Caco-2 (cell line): ENCODE measurements at regions not wholly inside any gene's neighbourhood (a gene's known extent, or its start where the extent isn't known, plus 50 kb on each side); places are given as distances from the start of the nearest gene placed in this dataset.

Experiments used
- BruUV-seq: library from RNA; stranded (reverse); fragments of 400-500 nt; replicated peaks from 2 replicates; lab custom pipeline; 2021; lab: Mats Ljungman, UMichigan
- CTCF ChIA-PET: fragments of 300-600 bp; sonication (Branson Sonifier 250); formaldehyde crosslinking; loops from one replicate; lab custom pipeline; 2022; ENCODE audit warnings: antibody characterized with exemption; lab: Charles Lee
- POLR2A ChIA-PET: fragments of 300-600 bp; sonication (Branson Sonifier 250); formaldehyde crosslinking; loops from one replicate; lab custom pipeline; 2022; ENCODE audit warnings: antibody characterized with exemption; lab: Charles Lee
- DNase-seq, 2 experiments: peaks; one replicate each; pipeline versions ENCODE4 v3.0.0 to v3.0.0-alpha.2; 2020 to 2022
- H3K27me3 ChIP-seq: replicated peaks from 2 replicates; pipeline ENCODE4 v1.6.0; 2011; ENCODE audit warnings: low read length; ENCODE audit not compliant: control insufficient read depth, insufficient read depth
- H3K36me3 ChIP-seq: 2 replicates; pipeline ENCODE4 v1.5.1; 2011; ENCODE audit warnings: low read length; ENCODE audit not compliant: control insufficient read depth, insufficient read depth
- H3K4me1 ChIP-seq: fragments of 250-450 bp; sonication (Bioruptor Pico); 2 replicates; pipeline ENCODE4 v1.5.1; 2020; ENCODE audit warnings: mild to moderate bottlenecking
- H3K4me3 ChIP-seq: 2 replicates; pipeline ENCODE4 v1.5.1; 2011; ENCODE audit warnings: low read depth, mild to moderate bottlenecking, control low read depth, low read length
- H3K9me3 ChIP-seq: fragments of 250-450 bp; sonication (Bioruptor Pico); 2 replicates; pipeline ENCODE4 v1.5.1; 2020; ENCODE audit warnings: mild to moderate bottlenecking, moderate library complexity
- H3K27ac Mint-ChIP-seq: one replicate; pipeline ENCODE4 v1.8.0; 2022; ENCODE audit warnings: mixed read lengths; ENCODE audit not compliant: unreplicated experiment
- H3K27me3 Mint-ChIP-seq: one replicate; pipeline ENCODE4 v1.8.0; 2022; ENCODE audit warnings: mixed read lengths; ENCODE audit not compliant: insufficient read depth, unreplicated experiment
- H3K36me3 Mint-ChIP-seq: one replicate; pipeline ENCODE4 v1.8.0; 2022; ENCODE audit warnings: mild to moderate bottlenecking, mixed read lengths; ENCODE audit not compliant: insufficient read depth, unreplicated experiment
- H3K4me1 Mint-ChIP-seq: one replicate; pipeline ENCODE4 v1.8.0; 2022; ENCODE audit warnings: low read depth, mixed read lengths; ENCODE audit not compliant: unreplicated experiment
- H3K4me3 Mint-ChIP-seq: one replicate; pipeline ENCODE4 v1.8.0; 2022; ENCODE audit warnings: mild to moderate bottlenecking, moderate library complexity, mixed read lengths; ENCODE audit not compliant: unreplicated experiment
- H3K9me3 Mint-ChIP-seq: one replicate; pipeline ENCODE4 v1.8.0; 2022; ENCODE audit warnings: mixed read lengths; ENCODE audit not compliant: unreplicated experiment
- intact Hi-C: fragments of 100-400 bp; cut with micrococcal nuclease; formaldehyde crosslinking; loops from one replicate; pipeline ENCODE4 v1.10.0; 2022; ENCODE audit not compliant: unreplicated experiment
- TF ChIP-seq, protein P1 (sequence below), 2 experiments: fragments of 200-600 bp in 1 of 2; IDR thresholded peaks; 1 replicate in 1 of 2; 2 replicates in 1 of 2; pipeline versions ENCODE4 v1.5.1 to v1.8.0; 2011 to 2022; ENCODE audit warnings: antibody characterized with exemption in 1 of 2, control low read depth in 1 of 2, inconsistent platforms in 1 of 2, low read depth in 1 of 2, low read length in 1 of 2, mild to moderate bottlenecking in 1 of 2, moderate library complexity in 1 of 2; ENCODE audit not compliant: insufficient read depth in 1 of 2, severe bottlenecking in 1 of 2, unreplicated experiment in 1 of 2

DNA sequence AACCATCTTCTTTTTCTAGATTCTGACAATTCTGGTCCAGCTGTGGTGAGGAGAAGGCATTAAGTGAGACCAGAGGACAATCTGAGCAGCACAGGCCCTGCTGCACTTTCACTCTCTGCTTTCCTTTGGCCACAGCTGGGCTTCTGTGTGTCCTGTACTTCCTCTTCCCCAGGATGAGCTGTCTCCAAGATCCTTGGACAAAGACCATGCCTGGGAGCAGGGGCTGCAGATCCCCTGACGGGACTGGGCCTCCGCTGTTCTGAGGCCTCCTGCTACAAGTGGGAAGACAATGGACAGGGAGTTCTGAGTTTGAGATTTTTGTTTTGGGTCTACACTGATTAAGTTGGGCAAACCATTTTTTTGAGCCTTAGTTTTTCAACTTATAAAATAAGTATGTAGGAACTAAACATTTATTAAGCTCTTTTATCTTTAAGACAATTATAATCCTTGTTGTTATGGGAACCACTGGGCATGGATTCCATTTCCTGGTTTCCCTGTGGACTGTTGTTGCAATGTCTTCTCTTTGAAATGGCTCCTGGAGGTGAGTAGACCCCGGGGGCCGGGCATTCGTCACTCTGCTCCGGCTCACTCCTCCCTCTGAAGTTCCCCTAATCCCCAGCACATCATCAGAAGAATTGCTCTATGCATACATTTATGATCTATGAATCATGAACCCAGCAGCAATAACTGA, 266.6 kb downstream of the ACTR3 start:
- POLR2A ChIA-PET: no interaction called here
- BruUV-seq: no TSS peak

DNA sequence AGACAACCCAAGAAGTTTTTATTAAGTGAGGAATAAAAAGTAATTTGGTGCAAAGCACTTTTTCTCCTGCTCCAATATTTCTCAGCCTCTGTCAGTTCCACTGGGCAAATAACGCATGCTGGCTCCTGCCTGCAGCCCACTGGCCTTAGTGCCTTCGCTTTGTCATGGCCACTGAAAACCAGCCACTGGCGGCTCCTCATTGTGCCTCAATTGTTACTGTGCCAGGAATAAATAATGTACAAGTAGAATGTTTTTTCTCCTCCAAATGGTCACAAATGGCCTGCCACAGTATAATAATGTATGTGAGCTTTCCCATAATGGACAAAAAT, 267.1 kb downstream of the ACTR3 start:
- H3K36me3 Mint-ChIP-seq: no peaks in the 10 kb centered on the region
- CTCF ChIA-PET: no interaction called here
- POLR2A ChIA-PET: no interaction called here
- Histone ChIP-seq H3K9me3 (no peaks in the 10 kb centered on the region), H3K4me3 (no peak overlapping the region), H3K4me1 (no peaks in the 10 kb centered on the region; the same call in 1 of the 2 replicates), H3K36me3 (no peaks in the 10 kb centered on the region), H3K27me3 (no peaks in the 10 kb centered on the region)
- TF ChIP-seq, protein P1, sequence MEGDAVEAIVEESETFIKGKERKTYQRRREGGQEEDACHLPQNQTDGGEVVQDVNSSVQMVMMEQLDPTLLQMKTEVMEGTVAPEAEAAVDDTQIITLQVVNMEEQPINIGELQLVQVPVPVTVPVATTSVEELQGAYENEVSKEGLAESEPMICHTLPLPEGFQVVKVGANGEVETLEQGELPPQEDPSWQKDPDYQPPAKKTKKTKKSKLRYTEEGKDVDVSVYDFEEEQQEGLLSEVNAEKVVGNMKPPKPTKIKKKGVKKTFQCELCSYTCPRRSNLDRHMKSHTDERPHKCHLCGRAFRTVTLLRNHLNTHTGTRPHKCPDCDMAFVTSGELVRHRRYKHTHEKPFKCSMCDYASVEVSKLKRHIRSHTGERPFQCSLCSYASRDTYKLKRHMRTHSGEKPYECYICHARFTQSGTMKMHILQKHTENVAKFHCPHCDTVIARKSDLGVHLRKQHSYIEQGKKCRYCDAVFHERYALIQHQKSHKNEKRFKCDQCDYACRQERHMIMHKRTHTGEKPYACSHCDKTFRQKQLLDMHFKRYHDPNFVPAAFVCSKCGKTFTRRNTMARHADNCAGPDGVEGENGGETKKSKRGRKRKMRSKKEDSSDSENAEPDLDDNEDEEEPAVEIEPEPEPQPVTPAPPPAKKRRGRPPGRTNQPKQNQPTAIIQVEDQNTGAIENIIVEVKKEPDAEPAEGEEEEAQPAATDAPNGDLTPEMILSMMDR (IDR thresholded peaks at IDR 0.05; ENCODE audit: insufficient read depth in 1 of 2, low read depth in 1 of 2, low read length in 1 of 2, severe bottlenecking in 1 of 2, unreplicated experiment in 1 of 2): no peak
- intact Hi-C loops: no loop called here
- no peaks in the 10 kb centered on the region for H3K9me3 Mint-ChIP-seq
- no peaks in the 10 kb centered on the region for H3K27me3 Mint-ChIP-seq
- BruUV-seq: no TSS peak
- no peak for DNase-seq
- H3K4me3 Mint-ChIP-seq: no peak overlapping the region
- peaks cover 18% of the 10 kb centered on the region for H3K4me1 Mint-ChIP-seq
- H3K27ac Mint-ChIP-seq: no peak overlapping the region

More for the DNA sequence above, 266.6 kb downstream of the ACTR3 start:
- TF ChIP-seq, protein P1 (IDR thresholded peaks at IDR 0.05; ENCODE audit: insufficient read depth in 1 of 2, low read depth in 1 of 2, low read length in 1 of 2, severe bottlenecking in 1 of 2, unreplicated experiment in 1 of 2): no peak
- Histone ChIP-seq H3K27me3 (no peaks in the 10 kb centered on the region), H3K36me3 (no peaks in the 10 kb centered on the region), H3K4me1 (no peaks in the 10 kb centered on the region; the same call in 1 of the 2 replicates), H3K9me3 (no peaks in the 10 kb centered on the region), H3K4me3 (no peak overlapping the region)
- CTCF ChIA-PET: no interaction called here
- H3K4me3 Mint-ChIP-seq: no peak overlapping the region
- H3K36me3 Mint-ChIP-seq: no peaks in the 10 kb centered on the region
- no peaks in the 10 kb centered on the region for H3K27me3 Mint-ChIP-seq
- intact Hi-C loops: no loop called here
- peaks cover 18% of the 10 kb centered on the region for H3K4me1 Mint-ChIP-seq
- no peak overlapping the region for H3K27ac Mint-ChIP-seq
- H3K9me3 Mint-ChIP-seq: no peaks in the 10 kb centered on the region
- no peak for DNase-seq

DNA sequence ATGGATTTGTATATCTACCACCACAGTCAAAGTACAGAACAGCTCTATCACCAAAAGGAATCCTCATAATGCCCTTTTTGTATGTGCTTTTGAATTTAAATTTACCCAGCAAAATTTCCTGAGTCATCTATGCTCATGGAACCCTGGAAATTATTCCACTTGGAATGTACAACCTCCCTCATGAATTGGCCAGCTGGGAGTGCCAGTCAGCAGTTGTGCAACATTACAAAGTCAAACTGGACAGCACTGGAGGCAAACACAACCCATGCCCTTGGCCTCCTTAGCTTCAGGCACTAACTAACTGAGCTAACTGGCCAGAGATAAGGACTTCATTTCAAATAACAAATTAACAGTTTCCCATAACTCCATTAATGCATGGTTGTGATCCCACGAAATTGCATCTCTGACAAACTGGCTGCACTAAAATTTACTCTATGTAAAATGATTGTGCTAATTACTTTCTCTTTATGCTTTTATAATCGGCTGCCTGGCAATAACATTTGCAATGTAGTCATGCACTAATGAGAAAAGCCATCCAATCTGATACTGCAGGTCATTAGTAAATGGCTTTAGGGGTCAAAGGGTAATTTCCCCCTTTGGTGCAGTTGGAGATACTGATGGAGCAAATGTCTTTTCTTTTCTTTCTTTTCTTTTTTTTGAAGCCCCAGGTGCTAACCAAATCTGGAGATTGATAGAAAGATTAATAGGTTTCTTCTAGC, 270.5 kb downstream of the ACTR3 start:
- H3K9me3 Mint-ChIP-seq: no peaks in the 10 kb centered on the region
- ChIA-PET POLR2A (no interaction called here), CTCF (no interaction called here)
- no TSS peak for BruUV-seq
- H3K27ac Mint-ChIP-seq: no peak overlapping the region
- no peaks in the 10 kb centered on the region for H3K36me3 ChIP-seq
- H3K9me3 ChIP-seq: no peaks in the 10 kb centered on the region
- no peaks in the 10 kb centered on the region for H3K27me3 ChIP-seq
- H3K4me1 Mint-ChIP-seq: peaks cover 7% of the 10 kb centered on the region
- TF ChIP-seq, protein P1 (IDR thresholded peaks at IDR 0.05; ENCODE audit: insufficient read depth in 1 of 2, low read depth in 1 of 2, low read length in 1 of 2, severe bottlenecking in 1 of 2, unreplicated experiment in 1 of 2): no peak
- no peak overlapping the region for H3K4me3 ChIP-seq
- no peaks in the 10 kb centered on the region for H3K27me3 Mint-ChIP-seq
- DNase-seq: peak; percentile 12 to 37
- intact Hi-C loops: loop anchor here (10.0 kb wide), 1 partner anchor 96 kb away; no protein-coding TSS in a partner anchor
- no peaks in the 10 kb centered on the region for H3K4me1 ChIP-seq
- no peak overlapping the region for H3K4me3 Mint-ChIP-seq
- no peaks in the 10 kb centered on the region for H3K36me3 Mint-ChIP-seq
